K562 (cell line): ENCODE measurements at regions not wholly inside any gene's neighbourhood (a gene's known extent, or its start where the extent isn't known, plus 50 kb on each side); places are given as distances from the start of the nearest gene placed in this dataset.

ENCODE experiments used
- ATAC-seq: fragments of 200-7000 bp; cut with Tn5 transposase; 3 replicates; pipeline ENCODE4 v1.9.1; 2020; ENCODE audit warnings: moderate library complexity
- BruUV-seq: library from RNA; stranded (reverse); fragments of 400-500 nt; replicated peaks from 2 replicates; lab custom pipeline; 2021; lab: Mats Ljungman, UMichigan
- CTCF ChIA-PET: fragments of 300-600 bp; formaldehyde crosslinking; extraction: SDS; loops from one replicate; lab custom pipeline; 2021; ENCODE audit warnings: low intra/inter-chr PET ratio; lab: Yijun Ruan, JAX
- POLR2A ChIA-PET: fragments of 300-600, 350-650 bp; sonication (Branson Sonifier 250); formaldehyde crosslinking; extraction: SDS; loops from one replicate; lab custom pipeline; 2021; ENCODE audit warnings: antibody characterized with exemption, inconsistent platforms; lab: Yijun Ruan, JAX
- DNase-seq, 4 experiments: peaks; one replicate each; pipeline versions ENCODE4 v3.0.0 to v3.0.0-alpha.2; 2011 to 2018; ENCODE audit warnings: low spot score in 3 of 4, mixed read lengths in 3 of 4; ENCODE audit errors: extremely low read depth in 1 of 4
- FAIRE-seq: peaks from 2 replicates; lab custom pipeline; 2011; peaks lifted over from hg19 to GRCh38; lab: Jason Lieb, UNC
- H2AFZ ChIP-seq: 2 replicates; pipeline ENCODE4 v1.6.0; 2011; ENCODE audit warnings: low read depth, low read length, control low read depth, inconsistent platforms
- H3K27ac ChIP-seq: fragments of 200-600 bp; 3 replicates; pipeline ENCODE4 v1.8.0; 2011; ENCODE audit warnings: low read depth, mild to moderate bottlenecking, control low read depth, inconsistent platforms, low read length, moderate library complexity, mixed read lengths; ENCODE audit errors: extremely low read depth
- H3K27me3 ChIP-seq, 2 experiments: fragments of 300-600 bp in 1 of 2; 2 replicates in 1 of 2; 3 replicates in 1 of 2; pipeline versions ENCODE4 v1.6.0 to v1.8.0; 2011; ENCODE audit warnings: inconsistent platforms in 2 of 2, low read length in 2 of 2, mild to moderate bottlenecking in 1 of 2, mixed read lengths in 1 of 2, moderate library complexity in 1 of 2; ENCODE audit not compliant: control insufficient read depth in 2 of 2, insufficient read depth in 2 of 2
- H3K36me3 ChIP-seq: fragments of 300-600 bp; 3 replicates; pipeline ENCODE4 v1.8.0; 2011; ENCODE audit warnings: mild to moderate bottlenecking, low read length, inconsistent platforms; ENCODE audit not compliant: control insufficient read depth, insufficient read depth
- H3K4me1 ChIP-seq, 2 experiments: fragments of 200-600 bp in 1 of 2; replicated peaks in 1 of 2; 2 replicates in 1 of 2; 3 replicates in 1 of 2; pipeline versions ENCODE4 v1.5.1 to v1.8.0; 2011; ENCODE audit warnings: inconsistent platforms in 2 of 2, low read length in 2 of 2, mild to moderate bottlenecking in 1 of 2, mixed read lengths in 1 of 2, moderate library complexity in 1 of 2; ENCODE audit not compliant: control insufficient read depth in 2 of 2, insufficient read depth in 2 of 2
- H3K4me2 ChIP-seq: 2 replicates; pipeline ENCODE4 v1.6.1; 2011; ENCODE audit warnings: low read length, control low read depth, inconsistent platforms, mixed read lengths; ENCODE audit not compliant: insufficient read depth
- H3K4me3 ChIP-seq: fragments of 200-600 bp; sonication (generic), shearing (Covaris generic); 2 replicates; pipeline ENCODE4 v1.5.1; 2016; ENCODE audit warnings: control low read depth, inconsistent platforms
- H3K79me2 ChIP-seq: fragments of 200-600 bp; 3 replicates; pipeline ENCODE4 v1.8.0; 2011; ENCODE audit warnings: low read length, inconsistent platforms; ENCODE audit not compliant: control insufficient read depth, insufficient read depth
- H3K9ac ChIP-seq, 2 experiments: 2 replicates each; pipeline versions ENCODE4 v1.6.0 to v1.6.1; 2011; ENCODE audit warnings: low read depth in 2 of 2, low read length in 2 of 2, control low read depth in 1 of 2, inconsistent platforms in 1 of 2, mild to moderate bottlenecking in 1 of 2, mixed read lengths in 1 of 2; ENCODE audit not compliant: insufficient read depth in 1 of 2
- H3K9me1 ChIP-seq: one replicate; pipeline ENCODE4 v1.6.0; 2011; ENCODE audit warnings: inconsistent platforms, mild to moderate bottlenecking, low read length, moderate library complexity; ENCODE audit not compliant: control insufficient read depth, insufficient read depth
- H3K9me3 ChIP-seq: replicated peaks from 2 replicates; pipeline ENCODE4 v1.5.1; 2011; ENCODE audit warnings: low read depth, low read length, inconsistent platforms; ENCODE audit not compliant: control insufficient read depth, insufficient read depth
- H4K20me1 ChIP-seq: replicated peaks from 2 replicates; pipeline ENCODE4 v1.6.1; 2011; ENCODE audit warnings: low read length, inconsistent platforms, mixed read lengths; ENCODE audit not compliant: control insufficient read depth, insufficient read depth
- EHMT2 ChIP-seq: fragments of 450-650 bp; IDR thresholded peaks from 2 replicates; pipeline ENCODE4 v1.6.1; 2018; ENCODE audit warnings: antibody characterized with exemption
- ESRRB ChIP-seq: fragments of 250-450 bp; sonication (Bioruptor Pico); IDR thresholded peaks from 2 replicates; pipeline ENCODE4 v1.5.0; 2020; ENCODE audit warnings: mild to moderate bottlenecking, moderate library complexity, borderline replicate concordance
- GABPA ChIP-seq: fragments of 200-800 bp; sonication (Bioruptor generic); conservative IDR thresholded peaks from 2 replicates; pipeline ENCODE4 v1.6.1; 2016; ENCODE audit warnings: low read depth, missing genetic modification characterization, missing compliant biosample characterization
- GTF2E2 ChIP-seq: fragments of 200-800 bp; sonication (Bioruptor generic); IDR thresholded peaks from 2 replicates; pipeline ENCODE4 v1.6.1; 2016; ENCODE audit warnings: missing genetic modification characterization, missing compliant biosample characterization
- MYNN ChIP-seq, 2 experiments: sonication (generic); formaldehyde crosslinking in 1 of 2; IDR thresholded peaks; 2 replicates each; pipeline versions ENCODE4 v1.5.0 to v1.6.1; 2016 to 2020; ENCODE audit warnings: antibody characterized with exemption in 1 of 2, missing genetic modification reagents in 1 of 2
- POLR3A ChIP-seq: IDR thresholded peaks from 2 replicates; pipeline ENCODE4 v1.6.1; 2011; ENCODE audit warnings: borderline replicate concordance, mild to moderate bottlenecking, moderate library complexity; ENCODE audit not compliant: insufficient read length, insufficient read depth; ENCODE audit errors: extremely low read depth
- RUNX1 ChIP-seq: sonication (generic); IDR thresholded peaks from 2 replicates; pipeline ENCODE4 v1.6.1; 2016; ENCODE audit warnings: antibody characterized with exemption, low read depth
- WHSC1 ChIP-seq: IDR thresholded peaks from one replicate; pipeline ENCODE4 v1.6.1; 2012; ENCODE audit warnings: low read length, control low read depth, inconsistent platforms
- ZEB2 ChIP-seq: fragments of 450-650 bp; IDR thresholded peaks from 2 replicates; pipeline ENCODE4 v1.6.1; 2016
- ZNF586 ChIP-seq: fragments of 450-650 bp; formaldehyde crosslinking; conservative IDR thresholded peaks from 2 replicates; pipeline ENCODE4 v1.4.0; 2020; ENCODE audit warnings: mild to moderate bottlenecking, moderate library complexity
- WGBS: fragments of 100-300 bp; shearing (Covaris generic); methylation state at CpG from one replicate; pipeline ENCODE4 v1.1.6; 2016; ENCODE audit warnings: low coverage, mixed read lengths; ENCODE audit not compliant: insufficient coverage; ENCODE audit errors: missing lambda C conversion rate; 5-methylcytosine and 5-hydroxymethylcytosine counted together
- in situ Hi-C: fragments of 300-500 bp; cut with MboI; formaldehyde crosslinking; loops from 4 replicates; pipeline ENCODE4 v1.15.0; 2018; ENCODE audit warnings: inconsistent platforms, mixed read lengths
- intact Hi-C: fragments of 100-400 bp; cut with micrococcal nuclease; formaldehyde crosslinking; loops from 2 replicates; pipeline ENCODE4 v1.14.2; 2022
- TF ChIP-seq, protein P1 (sequence below): fragments of 450-650 bp; IDR thresholded peaks from 2 replicates; pipeline ENCODE4 v1.6.1; 2017; ENCODE audit warnings: antibody characterized with exemption, mild to moderate bottlenecking
- TF ChIP-seq, protein P2 (sequence below): fragments of 200-800 bp; sonication (Bioruptor generic); IDR thresholded peaks from 2 replicates; pipeline ENCODE4 v1.6.1; 2016; ENCODE audit warnings: missing genetic modification characterization, missing compliant biosample characterization

DNA sequence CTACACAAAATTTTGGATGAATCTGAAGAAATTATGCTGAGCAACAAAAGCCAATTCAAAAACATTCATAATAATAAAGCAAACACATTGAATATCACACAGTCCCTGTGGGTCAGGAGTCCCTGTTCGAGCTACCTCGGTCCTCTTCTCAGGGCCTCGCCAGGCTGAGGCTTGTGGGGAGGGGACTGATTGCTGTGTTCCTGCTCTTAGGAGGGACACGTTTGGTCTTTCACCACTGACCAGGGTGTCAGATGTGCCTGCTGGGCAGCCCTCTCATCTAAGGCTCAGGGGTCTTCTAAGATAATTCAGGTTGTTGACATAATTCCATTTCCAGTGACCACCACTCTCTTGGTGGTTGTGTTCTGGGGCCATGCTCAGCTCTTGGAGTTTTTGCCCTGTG lies 233.8 kb upstream of the PPP2R2D start (continued):
- TF ChIP-seq, protein P1, sequence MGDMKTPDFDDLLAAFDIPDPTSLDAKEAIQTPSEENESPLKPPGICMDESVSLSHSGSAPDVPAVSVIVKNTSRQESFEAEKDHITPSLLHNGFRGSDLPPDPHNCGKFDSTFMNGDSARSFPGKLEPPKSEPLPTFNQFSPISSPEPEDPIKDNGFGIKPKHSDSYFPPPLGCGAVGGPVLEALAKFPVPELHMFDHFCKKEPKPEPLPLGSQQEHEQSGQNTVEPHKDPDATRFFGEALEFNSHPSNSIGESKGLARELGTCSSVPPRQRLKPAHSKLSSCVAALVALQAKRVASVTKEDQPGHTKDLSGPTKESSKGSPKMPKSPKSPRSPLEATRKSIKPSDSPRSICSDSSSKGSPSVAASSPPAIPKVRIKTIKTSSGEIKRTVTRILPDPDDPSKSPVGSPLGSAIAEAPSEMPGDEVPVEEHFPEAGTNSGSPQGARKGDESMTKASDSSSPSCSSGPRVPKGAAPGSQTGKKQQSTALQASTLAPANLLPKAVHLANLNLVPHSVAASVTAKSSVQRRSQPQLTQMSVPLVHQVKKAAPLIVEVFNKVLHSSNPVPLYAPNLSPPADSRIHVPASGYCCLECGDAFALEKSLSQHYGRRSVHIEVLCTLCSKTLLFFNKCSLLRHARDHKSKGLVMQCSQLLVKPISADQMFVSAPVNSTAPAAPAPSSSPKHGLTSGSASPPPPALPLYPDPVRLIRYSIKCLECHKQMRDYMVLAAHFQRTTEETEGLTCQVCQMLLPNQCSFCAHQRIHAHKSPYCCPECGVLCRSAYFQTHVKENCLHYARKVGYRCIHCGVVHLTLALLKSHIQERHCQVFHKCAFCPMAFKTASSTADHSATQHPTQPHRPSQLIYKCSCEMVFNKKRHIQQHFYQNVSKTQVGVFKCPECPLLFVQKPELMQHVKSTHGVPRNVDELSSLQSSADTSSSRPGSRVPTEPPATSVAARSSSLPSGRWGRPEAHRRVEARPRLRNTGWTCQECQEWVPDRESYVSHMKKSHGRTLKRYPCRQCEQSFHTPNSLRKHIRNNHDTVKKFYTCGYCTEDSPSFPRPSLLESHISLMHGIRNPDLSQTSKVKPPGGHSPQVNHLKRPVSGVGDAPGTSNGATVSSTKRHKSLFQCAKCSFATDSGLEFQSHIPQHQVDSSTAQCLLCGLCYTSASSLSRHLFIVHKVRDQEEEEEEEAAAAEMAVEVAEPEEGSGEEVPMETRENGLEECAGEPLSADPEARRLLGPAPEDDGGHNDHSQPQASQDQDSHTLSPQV = no peak
- TF ChIP-seq EHMT2 = no peak
- no peak for TF ChIP-seq ESRRB (CRISPR knock-in tag)
- TF ChIP-seq GABPA (tag) = no peak
- no peak for TF ChIP-seq ZEB2
- TF ChIP-seq GTF2E2 (tag) = no peak
- no peak for TF ChIP-seq ZNF586 (CRISPR knock-in tag)

DNA sequence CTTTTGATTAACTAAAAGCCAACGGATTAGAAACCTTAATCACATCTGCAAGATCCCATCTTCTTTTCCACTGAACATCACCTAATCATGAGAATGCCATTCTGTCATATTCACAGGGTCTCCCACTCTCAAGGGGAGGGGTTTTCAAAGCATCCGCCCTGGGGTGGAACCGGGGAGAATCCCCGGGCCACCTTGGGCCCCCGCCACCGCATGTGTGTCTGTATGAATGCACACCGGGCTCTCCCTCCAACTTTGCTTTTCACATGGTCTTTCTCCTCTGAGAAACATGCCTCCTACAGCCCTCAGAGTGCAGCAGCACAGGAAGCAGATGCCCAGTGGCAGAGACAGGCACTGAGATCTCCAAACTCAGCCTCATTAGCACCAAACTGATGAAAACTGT lies 233.2 kb upstream of the PPP2R2D start:
- no peak overlapping the region for H2AFZ ChIP-seq
- H3K27ac ChIP-seq = no peak overlapping the region
- 0% methylated on average over 7 of the region's 7 CpGs for WGBS
- H3K36me3 ChIP-seq = no peaks in the 10 kb centered on the region
- H3K9me1 ChIP-seq = no peaks in the 10 kb centered on the region
- H3K27me3 ChIP-seq = no peaks in the 10 kb centered on the region
- no peaks in the 10 kb centered on the region for H3K9me3 ChIP-seq
- no peaks in the 10 kb centered on the region for H3K4me1 ChIP-seq
- ATAC-seq (no peak), DNase-seq (no peak), FAIRE-seq (no peak)
- no peaks in the 10 kb centered on the region for H3K79me2 ChIP-seq
- no peak overlapping the region for H3K4me2 ChIP-seq
- no peak overlapping the region for H3K4me3 ChIP-seq
- BruUV-seq = no TSS peak
- intact Hi-C loops = no loop called here
- TF ChIP-seq, protein P2, sequence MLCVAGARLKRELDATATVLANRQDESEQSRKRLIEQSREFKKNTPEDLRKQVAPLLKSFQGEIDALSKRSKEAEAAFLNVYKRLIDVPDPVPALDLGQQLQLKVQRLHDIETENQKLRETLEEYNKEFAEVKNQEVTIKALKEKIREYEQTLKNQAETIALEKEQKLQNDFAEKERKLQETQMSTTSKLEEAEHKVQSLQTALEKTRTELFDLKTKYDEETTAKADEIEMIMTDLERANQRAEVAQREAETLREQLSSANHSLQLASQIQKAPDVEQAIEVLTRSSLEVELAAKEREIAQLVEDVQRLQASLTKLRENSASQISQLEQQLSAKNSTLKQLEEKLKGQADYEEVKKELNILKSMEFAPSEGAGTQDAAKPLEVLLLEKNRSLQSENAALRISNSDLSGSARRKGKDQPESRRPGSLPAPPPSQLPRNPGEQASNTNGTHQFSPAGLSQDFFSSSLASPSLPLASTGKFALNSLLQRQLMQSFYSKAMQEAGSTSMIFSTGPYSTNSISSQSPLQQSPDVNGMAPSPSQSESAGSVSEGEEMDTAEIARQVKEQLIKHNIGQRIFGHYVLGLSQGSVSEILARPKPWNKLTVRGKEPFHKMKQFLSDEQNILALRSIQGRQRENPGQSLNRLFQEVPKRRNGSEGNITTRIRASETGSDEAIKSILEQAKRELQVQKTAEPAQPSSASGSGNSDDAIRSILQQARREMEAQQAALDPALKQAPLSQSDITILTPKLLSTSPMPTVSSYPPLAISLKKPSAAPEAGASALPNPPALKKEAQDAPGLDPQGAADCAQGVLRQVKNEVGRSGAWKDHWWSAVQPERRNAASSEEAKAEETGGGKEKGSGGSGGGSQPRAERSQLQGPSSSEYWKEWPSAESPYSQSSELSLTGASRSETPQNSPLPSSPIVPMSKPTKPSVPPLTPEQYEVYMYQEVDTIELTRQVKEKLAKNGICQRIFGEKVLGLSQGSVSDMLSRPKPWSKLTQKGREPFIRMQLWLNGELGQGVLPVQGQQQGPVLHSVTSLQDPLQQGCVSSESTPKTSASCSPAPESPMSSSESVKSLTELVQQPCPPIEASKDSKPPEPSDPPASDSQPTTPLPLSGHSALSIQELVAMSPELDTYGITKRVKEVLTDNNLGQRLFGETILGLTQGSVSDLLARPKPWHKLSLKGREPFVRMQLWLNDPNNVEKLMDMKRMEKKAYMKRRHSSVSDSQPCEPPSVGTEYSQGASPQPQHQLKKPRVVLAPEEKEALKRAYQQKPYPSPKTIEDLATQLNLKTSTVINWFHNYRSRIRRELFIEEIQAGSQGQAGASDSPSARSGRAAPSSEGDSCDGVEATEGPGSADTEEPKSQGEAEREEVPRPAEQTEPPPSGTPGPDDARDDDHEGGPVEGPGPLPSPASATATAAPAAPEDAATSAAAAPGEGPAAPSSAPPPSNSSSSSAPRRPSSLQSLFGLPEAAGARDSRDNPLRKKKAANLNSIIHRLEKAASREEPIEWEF (CRISPR knock-in tag) = no peak
- TF ChIP-seq MYNN (IDR thresholded peaks at IDR 0.05) (no peak), MYNN (CRISPR knock-in tag; IDR thresholded peaks at IDR 0.05) (no peak), WHSC1 (no peak), RUNX1 (no peak), POLR3A (no peak)
- in situ Hi-C loops = no loop called here
- no peak overlapping the region for H3K9ac ChIP-seq
- CTCF ChIA-PET = no interaction called here
- H4K20me1 ChIP-seq = no peaks in the 10 kb centered on the region
- POLR2A ChIA-PET = no interaction called here
